ENCODE measurements at regions not wholly inside any gene's neighbourhood (a gene's known extent, or its start where the extent isn't known, plus 50 kb on each side); places are given as distances from the start of the nearest gene placed in this dataset.

DNA sequence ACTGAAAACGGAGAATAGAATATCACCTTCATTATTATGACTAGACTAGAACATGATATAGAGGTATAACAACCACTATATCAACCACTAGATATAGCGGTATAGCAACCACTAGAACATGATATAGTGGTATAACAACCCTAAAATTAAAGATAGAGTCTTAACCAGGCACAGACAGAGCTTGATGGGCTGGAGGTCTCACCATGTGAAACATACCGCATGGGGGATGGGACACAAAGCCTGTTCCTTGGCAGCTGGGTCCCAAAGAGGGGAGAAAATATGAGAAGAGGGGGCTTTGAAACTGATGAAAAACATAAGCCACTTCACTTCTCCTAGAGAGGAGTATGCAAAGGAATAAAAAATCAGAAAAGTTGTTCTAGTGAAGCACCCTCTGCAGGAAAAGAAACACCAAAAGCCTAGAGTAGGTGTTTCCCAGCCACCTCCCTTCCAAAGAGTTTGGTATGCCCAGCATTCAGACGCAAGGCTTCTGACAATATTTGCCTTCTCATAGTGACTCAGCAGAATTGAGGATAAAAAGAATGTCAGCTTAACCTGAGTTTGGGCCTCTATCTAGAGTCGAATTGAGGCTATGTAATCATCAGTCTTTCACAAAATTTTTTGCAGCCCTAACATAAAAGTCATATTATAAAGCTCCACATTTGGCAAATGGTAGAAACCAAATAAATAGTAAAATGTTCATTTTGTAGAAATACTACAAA lies 316.4 kb downstream of the NOVA1 start (continued):
- TF ChIP-seq, protein P1, sequence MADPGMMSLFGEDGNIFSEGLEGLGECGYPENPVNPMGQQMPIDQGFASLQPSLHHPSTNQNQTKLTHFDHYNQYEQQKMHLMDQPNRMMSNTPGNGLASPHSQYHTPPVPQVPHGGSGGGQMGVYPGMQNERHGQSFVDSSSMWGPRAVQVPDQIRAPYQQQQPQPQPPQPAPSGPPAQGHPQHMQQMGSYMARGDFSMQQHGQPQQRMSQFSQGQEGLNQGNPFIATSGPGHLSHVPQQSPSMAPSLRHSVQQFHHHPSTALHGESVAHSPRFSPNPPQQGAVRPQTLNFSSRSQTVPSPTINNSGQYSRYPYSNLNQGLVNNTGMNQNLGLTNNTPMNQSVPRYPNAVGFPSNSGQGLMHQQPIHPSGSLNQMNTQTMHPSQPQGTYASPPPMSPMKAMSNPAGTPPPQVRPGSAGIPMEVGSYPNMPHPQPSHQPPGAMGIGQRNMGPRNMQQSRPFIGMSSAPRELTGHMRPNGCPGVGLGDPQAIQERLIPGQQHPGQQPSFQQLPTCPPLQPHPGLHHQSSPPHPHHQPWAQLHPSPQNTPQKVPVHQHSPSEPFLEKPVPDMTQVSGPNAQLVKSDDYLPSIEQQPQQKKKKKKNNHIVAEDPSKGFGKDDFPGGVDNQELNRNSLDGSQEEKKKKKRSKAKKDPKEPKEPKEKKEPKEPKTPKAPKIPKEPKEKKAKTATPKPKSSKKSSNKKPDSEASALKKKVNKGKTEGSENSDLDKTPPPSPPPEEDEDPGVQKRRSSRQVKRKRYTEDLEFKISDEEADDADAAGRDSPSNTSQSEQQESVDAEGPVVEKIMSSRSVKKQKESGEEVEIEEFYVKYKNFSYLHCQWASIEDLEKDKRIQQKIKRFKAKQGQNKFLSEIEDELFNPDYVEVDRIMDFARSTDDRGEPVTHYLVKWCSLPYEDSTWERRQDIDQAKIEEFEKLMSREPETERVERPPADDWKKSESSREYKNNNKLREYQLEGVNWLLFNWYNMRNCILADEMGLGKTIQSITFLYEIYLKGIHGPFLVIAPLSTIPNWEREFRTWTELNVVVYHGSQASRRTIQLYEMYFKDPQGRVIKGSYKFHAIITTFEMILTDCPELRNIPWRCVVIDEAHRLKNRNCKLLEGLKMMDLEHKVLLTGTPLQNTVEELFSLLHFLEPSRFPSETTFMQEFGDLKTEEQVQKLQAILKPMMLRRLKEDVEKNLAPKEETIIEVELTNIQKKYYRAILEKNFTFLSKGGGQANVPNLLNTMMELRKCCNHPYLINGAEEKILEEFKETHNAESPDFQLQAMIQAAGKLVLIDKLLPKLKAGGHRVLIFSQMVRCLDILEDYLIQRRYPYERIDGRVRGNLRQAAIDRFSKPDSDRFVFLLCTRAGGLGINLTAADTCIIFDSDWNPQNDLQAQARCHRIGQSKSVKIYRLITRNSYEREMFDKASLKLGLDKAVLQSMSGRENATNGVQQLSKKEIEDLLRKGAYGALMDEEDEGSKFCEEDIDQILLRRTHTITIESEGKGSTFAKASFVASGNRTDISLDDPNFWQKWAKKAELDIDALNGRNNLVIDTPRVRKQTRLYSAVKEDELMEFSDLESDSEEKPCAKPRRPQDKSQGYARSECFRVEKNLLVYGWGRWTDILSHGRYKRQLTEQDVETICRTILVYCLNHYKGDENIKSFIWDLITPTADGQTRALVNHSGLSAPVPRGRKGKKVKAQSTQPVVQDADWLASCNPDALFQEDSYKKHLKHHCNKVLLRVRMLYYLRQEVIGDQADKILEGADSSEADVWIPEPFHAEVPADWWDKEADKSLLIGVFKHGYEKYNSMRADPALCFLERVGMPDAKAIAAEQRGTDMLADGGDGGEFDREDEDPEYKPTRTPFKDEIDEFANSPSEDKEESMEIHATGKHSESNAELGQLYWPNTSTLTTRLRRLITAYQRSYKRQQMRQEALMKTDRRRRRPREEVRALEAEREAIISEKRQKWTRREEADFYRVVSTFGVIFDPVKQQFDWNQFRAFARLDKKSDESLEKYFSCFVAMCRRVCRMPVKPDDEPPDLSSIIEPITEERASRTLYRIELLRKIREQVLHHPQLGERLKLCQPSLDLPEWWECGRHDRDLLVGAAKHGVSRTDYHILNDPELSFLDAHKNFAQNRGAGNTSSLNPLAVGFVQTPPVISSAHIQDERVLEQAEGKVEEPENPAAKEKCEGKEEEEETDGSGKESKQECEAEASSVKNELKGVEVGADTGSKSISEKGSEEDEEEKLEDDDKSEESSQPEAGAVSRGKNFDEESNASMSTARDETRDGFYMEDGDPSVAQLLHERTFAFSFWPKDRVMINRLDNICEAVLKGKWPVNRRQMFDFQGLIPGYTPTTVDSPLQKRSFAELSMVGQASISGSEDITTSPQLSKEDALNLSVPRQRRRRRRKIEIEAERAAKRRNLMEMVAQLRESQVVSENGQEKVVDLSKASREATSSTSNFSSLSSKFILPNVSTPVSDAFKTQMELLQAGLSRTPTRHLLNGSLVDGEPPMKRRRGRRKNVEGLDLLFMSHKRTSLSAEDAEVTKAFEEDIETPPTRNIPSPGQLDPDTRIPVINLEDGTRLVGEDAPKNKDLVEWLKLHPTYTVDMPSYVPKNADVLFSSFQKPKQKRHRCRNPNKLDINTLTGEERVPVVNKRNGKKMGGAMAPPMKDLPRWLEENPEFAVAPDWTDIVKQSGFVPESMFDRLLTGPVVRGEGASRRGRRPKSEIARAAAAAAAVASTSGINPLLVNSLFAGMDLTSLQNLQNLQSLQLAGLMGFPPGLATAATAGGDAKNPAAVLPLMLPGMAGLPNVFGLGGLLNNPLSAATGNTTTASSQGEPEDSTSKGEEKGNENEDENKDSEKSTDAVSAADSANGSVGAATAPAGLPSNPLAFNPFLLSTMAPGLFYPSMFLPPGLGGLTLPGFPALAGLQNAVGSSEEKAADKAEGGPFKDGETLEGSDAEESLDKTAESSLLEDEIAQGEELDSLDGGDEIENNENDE (IDR thresholded peaks at IDR 0.05; ENCODE audit: low read depth, low read length) = no peak
- TF ChIP-seq EGR1 (conservative IDR thresholded peaks at IDR 0.05) (no peak), FOS (IDR thresholded peaks at IDR 0.05; ENCODE audit: extremely low read depth, insufficient read length) (no peak), RBM15 (IDR thresholded peaks at IDR 0.05; ENCODE audit: insufficient read depth, low read length) (no peak), MEF2A (IDR thresholded peaks at IDR 0.05; ENCODE audit: control insufficient read depth, low read depth, low read length) (no peak), NONO (IDR thresholded peaks at IDR 0.05; ENCODE audit: low read depth in 2 of 2, low read length in 1 of 2) (no peak), ZNF444 (CRISPR knock-in tag; IDR thresholded peaks at IDR 0.05) (no peak), NR2F6 (CRISPR knock-in tag; IDR thresholded peaks at IDR 0.05) (no peak), BDP1 (IDR thresholded peaks at IDR 0.05; ENCODE audit: insufficient read depth, insufficient read length) (no peak), JUND (IDR thresholded peaks at IDR 0.05; ENCODE audit: borderline replicate concordance, low read depth, low read length) (no peak; the same call in 1 of the 2 replicates), JUND (tag; IDR thresholded peaks at IDR 0.05; ENCODE audit: borderline replicate concordance, low read depth, low read length) (peak; percentile 27; the same call in 1 of the 3 replicates)
- TF ChIP-seq, protein P2, sequence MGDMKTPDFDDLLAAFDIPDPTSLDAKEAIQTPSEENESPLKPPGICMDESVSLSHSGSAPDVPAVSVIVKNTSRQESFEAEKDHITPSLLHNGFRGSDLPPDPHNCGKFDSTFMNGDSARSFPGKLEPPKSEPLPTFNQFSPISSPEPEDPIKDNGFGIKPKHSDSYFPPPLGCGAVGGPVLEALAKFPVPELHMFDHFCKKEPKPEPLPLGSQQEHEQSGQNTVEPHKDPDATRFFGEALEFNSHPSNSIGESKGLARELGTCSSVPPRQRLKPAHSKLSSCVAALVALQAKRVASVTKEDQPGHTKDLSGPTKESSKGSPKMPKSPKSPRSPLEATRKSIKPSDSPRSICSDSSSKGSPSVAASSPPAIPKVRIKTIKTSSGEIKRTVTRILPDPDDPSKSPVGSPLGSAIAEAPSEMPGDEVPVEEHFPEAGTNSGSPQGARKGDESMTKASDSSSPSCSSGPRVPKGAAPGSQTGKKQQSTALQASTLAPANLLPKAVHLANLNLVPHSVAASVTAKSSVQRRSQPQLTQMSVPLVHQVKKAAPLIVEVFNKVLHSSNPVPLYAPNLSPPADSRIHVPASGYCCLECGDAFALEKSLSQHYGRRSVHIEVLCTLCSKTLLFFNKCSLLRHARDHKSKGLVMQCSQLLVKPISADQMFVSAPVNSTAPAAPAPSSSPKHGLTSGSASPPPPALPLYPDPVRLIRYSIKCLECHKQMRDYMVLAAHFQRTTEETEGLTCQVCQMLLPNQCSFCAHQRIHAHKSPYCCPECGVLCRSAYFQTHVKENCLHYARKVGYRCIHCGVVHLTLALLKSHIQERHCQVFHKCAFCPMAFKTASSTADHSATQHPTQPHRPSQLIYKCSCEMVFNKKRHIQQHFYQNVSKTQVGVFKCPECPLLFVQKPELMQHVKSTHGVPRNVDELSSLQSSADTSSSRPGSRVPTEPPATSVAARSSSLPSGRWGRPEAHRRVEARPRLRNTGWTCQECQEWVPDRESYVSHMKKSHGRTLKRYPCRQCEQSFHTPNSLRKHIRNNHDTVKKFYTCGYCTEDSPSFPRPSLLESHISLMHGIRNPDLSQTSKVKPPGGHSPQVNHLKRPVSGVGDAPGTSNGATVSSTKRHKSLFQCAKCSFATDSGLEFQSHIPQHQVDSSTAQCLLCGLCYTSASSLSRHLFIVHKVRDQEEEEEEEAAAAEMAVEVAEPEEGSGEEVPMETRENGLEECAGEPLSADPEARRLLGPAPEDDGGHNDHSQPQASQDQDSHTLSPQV (IDR thresholded peaks at IDR 0.05) = peak; percentile 54; the same call in 1 of the 2 replicates

Measured in K562 (cell line).